Mesothelial cell of epicardium (in vitro differentiated cells): ENCODE measurements at regions not wholly inside any gene's neighbourhood (a gene's known extent, or its start where the extent isn't known, plus 50 kb on each side); places are given as distances from the start of the nearest gene placed in this dataset.

Source experiments
- DNase-seq, 2 experiments: peaks; one replicate each; pipeline ENCODE4 v3.0.0; 2021; ENCODE audit warnings: low spot score in 2 of 2; ENCODE audit not compliant: unreplicated experiment in 2 of 2
- H3K27ac Mint-ChIP-seq: 2 replicates; pipeline ENCODE4 v1.8.0; 2021; ENCODE audit warnings: mixed read lengths
- H3K27me3 Mint-ChIP-seq: 2 replicates; pipeline ENCODE4 v1.8.0; 2021; ENCODE audit warnings: low read depth, mixed read lengths
- H3K36me3 Mint-ChIP-seq: 2 replicates; pipeline ENCODE4 v1.8.0; 2021; ENCODE audit warnings: mixed read lengths
- H3K4me1 Mint-ChIP-seq: 2 replicates; pipeline ENCODE4 v1.8.0; 2021; ENCODE audit warnings: mixed read lengths
- H3K4me3 Mint-ChIP-seq: 2 replicates; pipeline ENCODE4 v1.8.0; 2021; ENCODE audit warnings: mild to moderate bottlenecking, moderate library complexity, mixed read lengths
- H3K9me3 Mint-ChIP-seq: 2 replicates; pipeline ENCODE4 v1.8.0; 2021; ENCODE audit warnings: mixed read lengths
- TF ChIP-seq, protein P1 (sequence below): fragments of 200-600 bp; sonication (generic); IDR thresholded peaks from one replicate; pipeline ENCODE4 v1.5.0; 2021; ENCODE audit warnings: antibody characterized with exemption; ENCODE audit not compliant: unreplicated experiment

GRCh38 chrX:42708222-42708621 is 69.7 kb downstream of the PPP1R2C start:
- Mint-ChIP-seq H3K9me3 (no peaks in the 10 kb centered on the region), H3K36me3 (no peaks in the 10 kb centered on the region), H3K27me3 (no peaks in the 10 kb centered on the region), H3K4me3 (no peak overlapping the region), H3K4me1 (no peaks in the 10 kb centered on the region), H3K27ac (no peak overlapping the region)
- TF ChIP-seq, protein P1, sequence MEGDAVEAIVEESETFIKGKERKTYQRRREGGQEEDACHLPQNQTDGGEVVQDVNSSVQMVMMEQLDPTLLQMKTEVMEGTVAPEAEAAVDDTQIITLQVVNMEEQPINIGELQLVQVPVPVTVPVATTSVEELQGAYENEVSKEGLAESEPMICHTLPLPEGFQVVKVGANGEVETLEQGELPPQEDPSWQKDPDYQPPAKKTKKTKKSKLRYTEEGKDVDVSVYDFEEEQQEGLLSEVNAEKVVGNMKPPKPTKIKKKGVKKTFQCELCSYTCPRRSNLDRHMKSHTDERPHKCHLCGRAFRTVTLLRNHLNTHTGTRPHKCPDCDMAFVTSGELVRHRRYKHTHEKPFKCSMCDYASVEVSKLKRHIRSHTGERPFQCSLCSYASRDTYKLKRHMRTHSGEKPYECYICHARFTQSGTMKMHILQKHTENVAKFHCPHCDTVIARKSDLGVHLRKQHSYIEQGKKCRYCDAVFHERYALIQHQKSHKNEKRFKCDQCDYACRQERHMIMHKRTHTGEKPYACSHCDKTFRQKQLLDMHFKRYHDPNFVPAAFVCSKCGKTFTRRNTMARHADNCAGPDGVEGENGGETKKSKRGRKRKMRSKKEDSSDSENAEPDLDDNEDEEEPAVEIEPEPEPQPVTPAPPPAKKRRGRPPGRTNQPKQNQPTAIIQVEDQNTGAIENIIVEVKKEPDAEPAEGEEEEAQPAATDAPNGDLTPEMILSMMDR: no peak
- no peak for DNase-seq

GRCh38 chrX:42707742-42708141 is 70.2 kb downstream of the PPP1R2C start:
- Mint-ChIP-seq H3K27ac (no peak overlapping the region), H3K36me3 (no peaks in the 10 kb centered on the region), H3K27me3 (no peaks in the 10 kb centered on the region), H3K4me3 (no peak overlapping the region), H3K9me3 (no peaks in the 10 kb centered on the region), H3K4me1 (no peaks in the 10 kb centered on the region)
- TF ChIP-seq, protein P1: no peak
- DNase-seq: no peak

GRCh38 chrX:42704454-42704853 is 73.5 kb downstream of the PPP1R2C start:
- H3K36me3 Mint-ChIP-seq: no peaks in the 10 kb centered on the region
- no peak overlapping the region for H3K27ac Mint-ChIP-seq
- DNase-seq: no peak
- H3K9me3 Mint-ChIP-seq: peaks cover 3% of the 10 kb centered on the region
- no peaks in the 10 kb centered on the region for H3K4me1 Mint-ChIP-seq
- no peaks in the 10 kb centered on the region for H3K27me3 Mint-ChIP-seq
- no peak overlapping the region for H3K4me3 Mint-ChIP-seq
- TF ChIP-seq, protein P1: no peak

- H3K4me3 Mint-ChIP-seq: no peak overlapping the region
- no peak overlapping the region for H3K27ac Mint-ChIP-seq
- TF ChIP-seq, protein P1: no peak
- peaks cover 5% of the 10 kb centered on the region for H3K4me1 Mint-ChIP-seq
- no peaks in the 10 kb centered on the region for H3K36me3 Mint-ChIP-seq
- DNase-seq: no peak
- H3K27me3 Mint-ChIP-seq: no peaks in the 10 kb centered on the region
- H3K9me3 Mint-ChIP-seq: peaks cover 3% of the 10 kb centered on the region
Measured at GRCh38 chrX:42697544-42697943, 80.4 kb downstream of the PPP1R2C start.

GRCh38 chrX:42696536-42697124 is 81.3 kb downstream of the PPP1R2C start:
- H3K4me3 Mint-ChIP-seq: no peak overlapping the region
- no peaks in the 10 kb centered on the region for H3K27me3 Mint-ChIP-seq
- H3K27ac Mint-ChIP-seq: no peak overlapping the region
- DNase-seq: no peak
- TF ChIP-seq, protein P1: no peak
- H3K9me3 Mint-ChIP-seq: peaks cover 3% of the 10 kb centered on the region
- H3K4me1 Mint-ChIP-seq: peaks cover 5% of the 10 kb centered on the region
- H3K36me3 Mint-ChIP-seq: no peaks in the 10 kb centered on the region
